Smooth muscle cell (in vitro differentiated cells): ENCODE measurements at regions not wholly inside any gene's neighbourhood (a gene's known extent, or its start where the extent isn't known, plus 50 kb on each side); places are given as distances from the start of the nearest gene placed in this dataset.

Experiments
- DNase-seq: peaks from one replicate; lab custom pipeline; 2025; ENCODE audit not compliant: unreplicated experiment; lab: John Stamatoyannopoulos, UW
- H2AFZ ChIP-seq: fragments of 200-600 bp; sonication (generic); 2 replicates; pipeline ENCODE4 v1.6.0; 2016; ENCODE audit warnings: antibody characterized with exemption, low read depth, mild to moderate bottlenecking
- H3F3A ChIP-seq: fragments of 200-600 bp; sonication (generic); 2 replicates; pipeline ENCODE4 v1.6.0; 2017; ENCODE audit warnings: antibody characterized with exemption, low read depth
- H3K27ac ChIP-seq: fragments of 200-600 bp; sonication (generic); 2 replicates; pipeline ENCODE4 v1.5.1; 2016; ENCODE audit warnings: low read depth, mild to moderate bottlenecking
- H3K27me3 ChIP-seq: fragments of 200-600 bp; sonication (generic); 2 replicates; pipeline ENCODE4 v1.6.1; 2016; ENCODE audit warnings: low read depth, mild to moderate bottlenecking
- H3K36me3 ChIP-seq: fragments of 200-600 bp; sonication (generic); 2 replicates; pipeline ENCODE4 v1.5.1; 2016; ENCODE audit warnings: low read depth
- H3K4me1 ChIP-seq: fragments of 200-600 bp; sonication (generic); 2 replicates; pipeline ENCODE4 v1.5.1; 2016; ENCODE audit warnings: low read depth
- H3K4me2 ChIP-seq: fragments of 200-600 bp; sonication (generic); 2 replicates; pipeline ENCODE4 v1.6.0; 2016; ENCODE audit warnings: mild to moderate bottlenecking
- H3K4me3 ChIP-seq: fragments of 200-600 bp; sonication (generic); 2 replicates; pipeline ENCODE4 v1.5.1; 2016; ENCODE audit warnings: mild to moderate bottlenecking
- H3K79me2 ChIP-seq: fragments of 200-600 bp; sonication (generic); 2 replicates; pipeline ENCODE4 v1.6.0; 2016; ENCODE audit warnings: low read depth, mild to moderate bottlenecking
- H3K9ac ChIP-seq: fragments of 200-600 bp; sonication (generic); 2 replicates; pipeline ENCODE4 v1.6.0; 2016; ENCODE audit warnings: low read depth
- H3K9me3 ChIP-seq: fragments of 200-600 bp; sonication (generic); replicated peaks from 2 replicates; pipeline ENCODE4 v1.5.1; 2016; ENCODE audit warnings: low read depth
- H4K20me1 ChIP-seq: fragments of 200-600 bp; sonication (generic); 2 replicates; pipeline ENCODE4 v1.6.0; 2016; ENCODE audit warnings: low read depth
- WGBS: methylation state at CpG from one replicate; pipeline ENCODE4 v1.1.7; 2016; ENCODE audit warnings: low lambda C conversion rate; 5-methylcytosine and 5-hydroxymethylcytosine counted together
- TF ChIP-seq, protein P1 (sequence below): fragments of 200-600 bp; sonication (generic); IDR thresholded peaks from 2 replicates; pipeline ENCODE4 v1.5.1; 2017; ENCODE audit warnings: borderline replicate concordance, mild to moderate bottlenecking, antibody characterized with exemption; ENCODE audit not compliant: insufficient read depth, poor library complexity, severe bottlenecking

DNA sequence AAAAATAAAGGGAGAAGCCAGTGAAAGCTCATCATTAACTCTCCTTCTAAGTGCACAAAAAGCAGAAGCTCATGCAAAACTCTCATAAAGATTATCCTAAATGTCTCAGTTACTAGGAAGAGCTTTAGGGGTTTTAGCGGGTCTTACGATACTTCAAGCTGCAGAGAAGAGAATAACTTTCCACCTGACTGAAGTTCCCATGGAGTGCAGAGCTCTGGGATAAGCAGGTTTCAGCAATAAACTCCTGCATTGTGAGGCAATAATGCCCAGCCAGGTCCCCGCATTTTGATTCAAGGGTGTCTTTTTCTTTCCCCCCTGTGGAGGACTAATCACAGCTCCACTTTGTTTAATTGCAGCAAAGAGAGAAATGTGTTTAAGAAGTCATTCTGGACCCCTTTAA, 241.9 kb upstream of the SP8 start:
- Histone ChIP-seq H3K4me2 (no peak overlapping the region), H3K9ac (no peak overlapping the region), H4K20me1 (no peaks in the 10 kb centered on the region), H2AFZ (no peak overlapping the region), H3K4me3 (no peak overlapping the region), H3K79me2 (no peaks in the 10 kb centered on the region), H3K9me3 (no peaks in the 10 kb centered on the region), H3K36me3 (no peaks in the 10 kb centered on the region), H3K27ac (no peak overlapping the region), H3K4me1 (peaks cover 50% of the 10 kb centered on the region), H3F3A (no peaks in the 10 kb centered on the region), H3K27me3 (peaks cover 74% of the 10 kb centered on the region)
- DNase-seq = no peak
- 23% methylated on average over 3 of the region's 3 CpGs for WGBS
- TF ChIP-seq, protein P1, sequence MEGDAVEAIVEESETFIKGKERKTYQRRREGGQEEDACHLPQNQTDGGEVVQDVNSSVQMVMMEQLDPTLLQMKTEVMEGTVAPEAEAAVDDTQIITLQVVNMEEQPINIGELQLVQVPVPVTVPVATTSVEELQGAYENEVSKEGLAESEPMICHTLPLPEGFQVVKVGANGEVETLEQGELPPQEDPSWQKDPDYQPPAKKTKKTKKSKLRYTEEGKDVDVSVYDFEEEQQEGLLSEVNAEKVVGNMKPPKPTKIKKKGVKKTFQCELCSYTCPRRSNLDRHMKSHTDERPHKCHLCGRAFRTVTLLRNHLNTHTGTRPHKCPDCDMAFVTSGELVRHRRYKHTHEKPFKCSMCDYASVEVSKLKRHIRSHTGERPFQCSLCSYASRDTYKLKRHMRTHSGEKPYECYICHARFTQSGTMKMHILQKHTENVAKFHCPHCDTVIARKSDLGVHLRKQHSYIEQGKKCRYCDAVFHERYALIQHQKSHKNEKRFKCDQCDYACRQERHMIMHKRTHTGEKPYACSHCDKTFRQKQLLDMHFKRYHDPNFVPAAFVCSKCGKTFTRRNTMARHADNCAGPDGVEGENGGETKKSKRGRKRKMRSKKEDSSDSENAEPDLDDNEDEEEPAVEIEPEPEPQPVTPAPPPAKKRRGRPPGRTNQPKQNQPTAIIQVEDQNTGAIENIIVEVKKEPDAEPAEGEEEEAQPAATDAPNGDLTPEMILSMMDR = no peak

DNA sequence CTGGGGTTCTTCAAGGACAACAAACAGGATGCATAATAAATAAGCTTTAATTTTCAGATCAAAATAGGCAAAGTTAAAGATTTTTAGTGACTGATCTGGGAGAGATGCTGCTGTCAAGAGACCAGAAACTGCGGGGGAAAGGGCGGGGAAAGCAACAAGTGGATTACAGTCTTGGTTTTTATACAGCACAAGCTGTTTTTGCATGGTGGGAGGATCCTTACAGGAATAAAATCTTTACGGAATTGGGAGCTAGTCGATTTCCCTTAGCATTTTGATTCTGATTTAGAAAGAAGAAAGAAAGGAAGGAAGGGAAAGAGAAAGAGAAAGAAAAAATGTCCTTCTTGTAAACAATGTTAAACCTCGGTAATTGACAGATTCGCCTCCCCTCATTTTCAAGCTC, 242.3 kb upstream of the SP8 start:
- H3K9me3 ChIP-seq = no peaks in the 10 kb centered on the region
- peaks cover 49% of the 10 kb centered on the region for H3K4me1 ChIP-seq
- H2AFZ ChIP-seq = no peak overlapping the region
- no peaks in the 10 kb centered on the region for H3F3A ChIP-seq
- H3K79me2 ChIP-seq = no peaks in the 10 kb centered on the region
- no peak overlapping the region for H3K27ac ChIP-seq
- H3K36me3 ChIP-seq = no peaks in the 10 kb centered on the region
- no peaks in the 10 kb centered on the region for H4K20me1 ChIP-seq
- DNase-seq = no peak
- H3K9ac ChIP-seq = no peak overlapping the region
- WGBS = 50% methylated on average over 6 of the region's 6 CpGs
- TF ChIP-seq, protein P1 = no peak
- peaks cover 73% of the 10 kb centered on the region for H3K27me3 ChIP-seq
- H3K4me3 ChIP-seq = no peak overlapping the region
- H3K4me2 ChIP-seq = no peak overlapping the region

DNA sequence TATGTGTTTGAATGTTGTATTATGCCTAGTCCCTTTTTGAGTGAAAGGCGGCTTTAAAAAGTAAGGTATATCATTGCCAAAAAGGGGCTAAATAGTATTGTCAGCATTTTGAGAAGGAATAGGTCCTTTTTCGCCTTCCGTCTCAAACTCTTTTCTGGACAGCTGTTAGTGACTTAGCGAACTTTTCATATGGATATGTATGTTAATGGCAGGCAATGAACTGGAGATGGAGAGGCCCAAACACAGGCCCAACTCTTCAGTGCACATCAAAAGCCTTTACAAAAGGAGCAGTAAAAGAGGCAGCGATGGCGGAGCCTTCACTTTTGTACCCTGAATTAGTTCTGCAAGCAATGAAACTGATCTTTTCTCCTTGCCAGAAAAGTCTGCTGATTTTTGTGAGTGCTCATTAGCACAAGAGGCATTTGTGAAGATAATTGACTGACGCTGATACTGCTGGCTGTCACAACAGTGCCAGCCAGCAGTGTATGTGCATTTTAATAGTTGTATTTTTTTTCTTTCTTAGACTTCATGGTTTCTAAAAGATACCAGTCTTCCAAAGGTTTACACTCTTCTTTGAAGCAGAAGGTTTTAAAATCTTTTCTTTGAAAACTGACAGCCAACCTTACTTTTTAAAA, 243.7 kb upstream of the SP8 start:
- H3K4me2 ChIP-seq = no peak overlapping the region
- H2AFZ ChIP-seq = no peak overlapping the region
- H3K9me3 ChIP-seq = no peaks in the 10 kb centered on the region
- H3K36me3 ChIP-seq = no peaks in the 10 kb centered on the region
- H3K79me2 ChIP-seq = no peaks in the 10 kb centered on the region
- TF ChIP-seq, protein P1 = no peak
- H3K27ac ChIP-seq = no peak overlapping the region
- no peak overlapping the region for H3K9ac ChIP-seq
- 60% methylated on average over 7 of the region's 7 CpGs for WGBS
- H3K27me3 ChIP-seq = peaks cover 60% of the 10 kb centered on the region
- H3K4me3 ChIP-seq = no peak overlapping the region
- peaks cover 41% of the 10 kb centered on the region for H3K4me1 ChIP-seq
- DNase-seq = no peak
- no peaks in the 10 kb centered on the region for H3F3A ChIP-seq
- H4K20me1 ChIP-seq = no peaks in the 10 kb centered on the region

DNA sequence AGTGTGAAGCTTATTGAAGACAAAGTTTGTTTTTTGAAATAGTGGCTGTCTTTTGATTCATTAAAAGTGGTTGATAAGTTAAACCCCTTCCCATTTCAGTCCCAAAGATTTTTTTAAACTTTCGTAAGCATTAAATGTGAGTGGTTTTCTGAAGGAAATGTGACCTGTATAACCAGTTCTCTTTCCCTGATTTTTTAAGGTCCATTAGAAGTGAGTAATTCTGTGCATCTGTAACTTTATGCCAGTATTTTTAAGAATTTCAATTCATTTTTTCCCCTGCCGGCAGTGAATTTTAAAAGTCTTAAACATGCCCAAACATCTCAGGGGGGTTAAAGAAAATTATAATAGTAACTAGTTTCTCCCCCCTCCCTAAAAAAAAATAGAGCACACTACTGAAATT, 254.6 kb upstream of the SP8 start:
- WGBS = 67% methylated on average over 2 of the region's 2 CpGs
- TF ChIP-seq, protein P1 = no peak
- Histone ChIP-seq H3K27me3 (peaks cover 3% of the 10 kb centered on the region), H3K4me2 (no peak overlapping the region), H3K36me3 (no peaks in the 10 kb centered on the region), H3K4me1 (peaks cover 39% of the 10 kb centered on the region), H3F3A (no peaks in the 10 kb centered on the region), H3K79me2 (no peaks in the 10 kb centered on the region), H3K9me3 (no peaks in the 10 kb centered on the region), H2AFZ (no peak overlapping the region), H3K9ac (no peak overlapping the region), H4K20me1 (no peaks in the 10 kb centered on the region), H3K27ac (no peak overlapping the region), H3K4me3 (no peak overlapping the region)
- no peak for DNase-seq
